ENCODE measurements at regions not wholly inside any gene's neighbourhood (a gene's known extent, or its start where the extent isn't known, plus 50 kb on each side); places are given as distances from the start of the nearest gene placed in this dataset.

DNA sequence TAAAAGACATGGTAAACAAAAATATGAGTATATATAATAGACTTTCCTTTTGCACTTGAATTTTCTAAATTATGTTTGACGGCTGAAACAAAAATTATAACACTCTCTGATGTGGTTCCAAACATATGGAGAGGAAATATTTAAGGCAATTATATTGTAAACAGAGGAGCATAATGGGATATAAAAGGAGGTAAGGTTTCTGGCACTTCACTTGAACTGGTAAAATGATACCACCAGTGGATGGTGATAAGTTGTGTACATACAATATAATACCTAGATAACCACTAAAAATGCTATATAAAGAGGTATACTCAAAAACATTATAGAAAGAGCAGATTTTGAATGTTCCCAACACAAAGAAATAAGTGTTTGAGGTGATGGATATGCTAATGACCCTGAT lies 192.9 kb upstream of the RAD23B start:
- no peak for DNase-seq (ENCODE audit: low read depth, low spot score)
- CTCF ChIA-PET: no interaction called here
- TF ChIP-seq CTCF (IDR thresholded peaks at IDR 0.05; ENCODE audit: low read depth, low read length): no peak
- Histone ChIP-seq H3K27me3 (ENCODE audit: control insufficient read depth, insufficient read depth, low read length) (peaks cover 2% of the 10 kb centered on the region), H3K9me3 (ENCODE audit: control insufficient read depth, insufficient read depth, low read length) (no peaks in the 10 kb centered on the region), H3K4me3 (ENCODE audit: low read depth, low read length) (no peak overlapping the region), H3K27ac (ENCODE audit: low read depth, low read length) (no peak overlapping the region)
- POLR2A ChIA-PET: no interaction called here

GRCh38 chr9:107093365-107094060 lies 189.6 kb upstream of the RAD23B start:
- ChIA-PET POLR2A (no interaction called here), CTCF (no interaction called here)
- Histone ChIP-seq H3K9me3 (ENCODE audit: control insufficient read depth, insufficient read depth, low read length) (no peaks in the 10 kb centered on the region), H3K4me3 (ENCODE audit: low read depth, low read length) (no peak overlapping the region), H3K27me3 (ENCODE audit: control insufficient read depth, insufficient read depth, low read length) (no peaks in the 10 kb centered on the region), H3K27ac (ENCODE audit: low read depth, low read length) (no peak overlapping the region)
- DNase-seq (ENCODE audit: low read depth, low spot score): no peak
- TF ChIP-seq CTCF (IDR thresholded peaks at IDR 0.05; ENCODE audit: low read depth, low read length): no peak

DNA sequence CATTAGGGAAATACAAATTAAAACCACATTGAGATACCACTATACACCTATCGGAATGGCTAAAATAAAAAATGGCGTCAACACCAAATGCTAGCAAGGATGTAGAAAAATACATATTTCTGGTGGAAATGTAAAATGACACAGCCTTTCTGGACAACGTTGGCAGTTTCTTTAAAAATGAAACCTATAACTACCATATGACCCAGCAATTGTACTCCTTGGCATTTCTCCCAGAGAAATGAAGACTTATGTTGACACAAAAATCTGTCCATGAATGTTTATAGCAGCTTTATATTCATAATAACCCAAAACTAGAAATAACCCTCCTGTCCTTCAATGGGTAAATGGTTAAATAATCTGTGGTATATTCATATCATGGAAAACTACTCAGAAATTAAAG lies 188.7 kb upstream of the RAD23B start:
- POLR2A ChIA-PET: no interaction called here

GRCh38 chr9:107100591-107100990 lies 182.5 kb upstream of the RAD23B start:
- TF ChIP-seq CTCF (IDR thresholded peaks at IDR 0.05; ENCODE audit: low read depth, low read length): no peak
- no peaks in the 10 kb centered on the region for H3K27me3 ChIP-seq (ENCODE audit: control insufficient read depth, insufficient read depth, low read length)

More for the DNA sequence above, 188.7 kb upstream of the RAD23B start:
- Histone ChIP-seq H3K9me3 (ENCODE audit: control insufficient read depth, insufficient read depth, low read length) (no peaks in the 10 kb centered on the region), H3K27ac (ENCODE audit: low read depth, low read length) (no peak overlapping the region), H3K4me3 (ENCODE audit: low read depth, low read length) (no peak overlapping the region), H3K27me3 (ENCODE audit: control insufficient read depth, insufficient read depth, low read length) (no peaks in the 10 kb centered on the region)
- TF ChIP-seq CTCF (IDR thresholded peaks at IDR 0.05; ENCODE audit: low read depth, low read length): no peak
- CTCF ChIA-PET: no interaction called here
- DNase-seq (ENCODE audit: low read depth, low spot score): no peak

GRCh38 chr9:107102011-107102410 lies 181.1 kb upstream of the RAD23B start:
- POLR2A ChIA-PET: no interaction called here
- Histone ChIP-seq H3K4me3 (ENCODE audit: low read depth, low read length) (no peak overlapping the region), H3K27ac (ENCODE audit: low read depth, low read length) (no peak overlapping the region), H3K27me3 (ENCODE audit: control insufficient read depth, insufficient read depth, low read length) (no peaks in the 10 kb centered on the region), H3K9me3 (ENCODE audit: control insufficient read depth, insufficient read depth, low read length) (no peaks in the 10 kb centered on the region)
- CTCF ChIA-PET: no interaction called here
- no peak for DNase-seq (ENCODE audit: low read depth, low spot score)
- no peak for TF ChIP-seq CTCF (IDR thresholded peaks at IDR 0.05; ENCODE audit: low read depth, low read length)

More at GRCh38 chr9:107100591-107100990, 182.5 kb upstream of the RAD23B start:
- Histone ChIP-seq H3K9me3 (ENCODE audit: control insufficient read depth, insufficient read depth, low read length) (no peaks in the 10 kb centered on the region), H3K4me3 (ENCODE audit: low read depth, low read length) (no peak overlapping the region), H3K27ac (ENCODE audit: low read depth, low read length) (no peak overlapping the region)
- ChIA-PET POLR2A (no interaction called here), CTCF (no interaction called here)
- DNase-seq (ENCODE audit: low read depth, low spot score): no peak

Measured in AG04450 (cell line).